Endothelial cell of umbilical vein (primary cell): ENCODE measurements at regions not wholly inside any gene's neighbourhood (a gene's known extent, or its start where the extent isn't known, plus 50 kb on each side); places are given as distances from the start of the nearest gene placed in this dataset.

Experiments used
- BruUV-seq: library from RNA; stranded (reverse); fragments of 400-500 nt; replicated peaks from 2 replicates; lab custom pipeline; 2021; lab: Mats Ljungman, UMichigan
- CTCF ChIA-PET: fragments of 300-600, 350-600 bp; sonication (Branson Sonifier 250); formaldehyde crosslinking; loops from one replicate; lab custom pipeline; 2021; ENCODE audit warnings: antibody characterized with exemption, inconsistent platforms; lab: Charles Lee
- POLR2A ChIA-PET: fragments of 300-600, 350-600 bp; sonication (Branson Sonifier 250); formaldehyde crosslinking; loops from one replicate; lab custom pipeline; 2021; ENCODE audit warnings: antibody characterized with exemption, inconsistent platforms; lab: Charles Lee
- DNase-seq: peaks from one replicate; pipeline ENCODE4 v3.0.0-alpha.2; 2011; ENCODE audit warnings: low read depth, low spot score
- FAIRE-seq: peaks from 2 replicates; lab custom pipeline; 2011; peaks lifted over from hg19 to GRCh38; lab: Jason Lieb, UNC
- H2AFZ ChIP-seq: 2 replicates; pipeline ENCODE4 v1.6.0; 2012; ENCODE audit warnings: low read depth, low read length, control low read depth, inconsistent platforms
- H3K27ac ChIP-seq: 2 replicates; pipeline ENCODE4 v1.5.1; 2011; ENCODE audit warnings: low read depth, mild to moderate bottlenecking, control low read depth, low read length, moderate library complexity; ENCODE audit not compliant: insufficient read depth
- H3K27me3 ChIP-seq, 2 experiments: 2 replicates each; pipeline versions ENCODE4 v1.6.0 to v1.6.1; 2011; ENCODE audit warnings: low read length in 2 of 2, mixed read lengths in 1 of 2; ENCODE audit not compliant: control insufficient read depth in 2 of 2, insufficient read depth in 2 of 2
- H3K36me3 ChIP-seq, 2 experiments: 2 replicates in 1 of 2; 3 replicates in 1 of 2; pipeline ENCODE4 v1.5.1; 2011; ENCODE audit warnings: low read length in 2 of 2, mild to moderate bottlenecking in 1 of 2, moderate library complexity in 1 of 2; ENCODE audit not compliant: control insufficient read depth in 2 of 2, insufficient read depth in 2 of 2; ENCODE audit errors: extremely low read depth in 1 of 2
- H3K4me1 ChIP-seq: 3 replicates; pipeline ENCODE4 v1.5.1; 2011; ENCODE audit warnings: mild to moderate bottlenecking, low read length; ENCODE audit not compliant: control insufficient read depth, insufficient read depth; ENCODE audit errors: extremely low read depth
- H3K4me2 ChIP-seq: 2 replicates; pipeline ENCODE4 v1.6.1; 2011; ENCODE audit warnings: low read length, control low read depth, mixed read lengths; ENCODE audit not compliant: insufficient read depth
- H3K4me3 ChIP-seq, 3 experiments: fragments of 200-600 bp in 1 of 3; sonication (generic), shearing (Covaris generic) in 1 of 3; replicated peaks in 1 of 3; 2 replicates each; pipeline ENCODE4 v1.5.1; 2011 to 2016; ENCODE audit warnings: control low read depth in 3 of 3, low read length in 3 of 3, mild to moderate bottlenecking in 2 of 3, inconsistent platforms in 1 of 3, low read depth in 1 of 3, moderate library complexity in 1 of 3; ENCODE audit not compliant: insufficient read depth in 1 of 3
- H3K79me2 ChIP-seq: 2 replicates; pipeline ENCODE4 v1.6.0; 2012; ENCODE audit warnings: low read length, inconsistent platforms; ENCODE audit not compliant: control insufficient read depth, insufficient read depth
- H3K9ac ChIP-seq: replicated peaks from 2 replicates; pipeline ENCODE3; 2011; ENCODE audit warnings: low read length, control low read depth; ENCODE audit not compliant: insufficient read depth; ENCODE audit errors: extremely low read depth
- H3K9me1 ChIP-seq: replicated peaks from 3 replicates; pipeline ENCODE4 v1.6.0; 2011; ENCODE audit warnings: mild to moderate bottlenecking, low read length; ENCODE audit not compliant: control insufficient read depth, insufficient read depth; ENCODE audit errors: extremely low read depth
- H3K9me3 ChIP-seq: replicated peaks from 2 replicates; pipeline ENCODE4 v1.5.1; 2012; ENCODE audit warnings: low read length, inconsistent platforms; ENCODE audit not compliant: control insufficient read depth, insufficient read depth
- H4K20me1 ChIP-seq: replicated peaks from 2 replicates; pipeline ENCODE3; 2011; ENCODE audit warnings: mild to moderate bottlenecking, low read length; ENCODE audit not compliant: control insufficient read depth, insufficient read depth; ENCODE audit errors: extremely low read depth
- CTCF ChIP-seq, 2 donors: IDR thresholded peaks; 1 replicate in 1 of 2; 2 replicates in 1 of 2; pipeline ENCODE4 v1.5.1; 2011; ENCODE audit warnings: low read length in 2 of 2, mild to moderate bottlenecking in 2 of 2, moderate library complexity in 2 of 2, control low read depth in 1 of 2, inconsistent platforms in 1 of 2, low read depth in 1 of 2; ENCODE audit not compliant: insufficient read depth in 1 of 2; ENCODE audit errors: extremely low read depth in 1 of 2
- EZH2 ChIP-seq: IDR thresholded peaks from 2 replicates; pipeline ENCODE4 v1.6.1; 2012; ENCODE audit warnings: borderline replicate concordance, low read depth, mild to moderate bottlenecking, moderate library complexity, low read length, inconsistent platforms; ENCODE audit not compliant: severe bottlenecking
- FOS ChIP-seq: IDR thresholded peaks from 2 replicates; pipeline ENCODE4 v1.6.1; 2011; ENCODE audit warnings: mild to moderate bottlenecking, low read length, moderate library complexity, borderline replicate concordance; ENCODE audit not compliant: insufficient read depth
- GATA2 ChIP-seq: IDR thresholded peaks from 2 replicates; pipeline ENCODE4 v1.7.0; 2011; ENCODE audit warnings: low read depth, mild to moderate bottlenecking, moderate library complexity, mixed read lengths, low read length; ENCODE audit not compliant: insufficient read length, insufficient read depth
- JUN ChIP-seq: IDR thresholded peaks from 2 replicates; pipeline ENCODE4 v1.6.1; 2011; ENCODE audit warnings: borderline replicate concordance, low read depth; ENCODE audit not compliant: insufficient read length, insufficient read depth
- MYC ChIP-seq: IDR thresholded peaks from one replicate; pipeline ENCODE4 v1.6.1; 2011; ENCODE audit warnings: mild to moderate bottlenecking, low read depth, low read length
- POLR2A ChIP-seq: IDR thresholded peaks from 2 replicates; pipeline ENCODE4 v1.6.1; 2012; ENCODE audit warnings: low read depth, mild to moderate bottlenecking, control low read depth, low read length
- POLR2AphosphoS5 ChIP-seq: IDR thresholded peaks from 2 replicates; pipeline ENCODE4 v1.6.1; 2012; ENCODE audit warnings: low read depth, mild to moderate bottlenecking, control low read depth, low read length, moderate library complexity; ENCODE audit not compliant: insufficient read depth
- dilution Hi-C: fragments of 300-500 bp; cut with MboI; formaldehyde crosslinking; loops from one replicate; pipeline ENCODE4 v1.15.0; 2019; ENCODE audit warnings: low sequenced_read_pairs; ENCODE audit not compliant: extremely low pct_ligation_motif_present
- intact Hi-C: fragments of 100-400 bp; cut with micrococcal nuclease; formaldehyde crosslinking; loops from one replicate; pipeline ENCODE4 v1.10.0; 2022
- TF ChIP-seq, protein P1 (sequence below): IDR thresholded peaks from 2 replicates; pipeline ENCODE4 v1.6.1; 2011; ENCODE audit not compliant: insufficient read depth, insufficient read length

- Histone ChIP-seq H3K9me3 (no peaks in the 10 kb centered on the region), H3K36me3 (no peaks in the 10 kb centered on the region), H3K9me1 (no peaks in the 10 kb centered on the region), H3K27ac (no peak overlapping the region), H3K79me2 (no peaks in the 10 kb centered on the region), H3K4me1 (no peaks in the 10 kb centered on the region), H3K9ac (no peak overlapping the region), H3K4me3 (no peak overlapping the region), H3K4me2 (no peak overlapping the region), H4K20me1 (no peaks in the 10 kb centered on the region), H2AFZ (no peak overlapping the region), H3K27me3 (no peaks in the 10 kb centered on the region)
- CTCF ChIA-PET: interaction anchor here (0.9 to 1.0 kb wide), 2 partner anchors 8 to 40 kb away, joined by 3 to 5 read pairs; no protein-coding TSS in a partner anchor
- POLR2A ChIA-PET: no interaction called here
- FAIRE-seq (no peak), DNase-seq (no peak)
- BruUV-seq: no TSS peak
- dilution Hi-C loops (no loop called here), intact Hi-C loops (no loop called here)
- TF ChIP-seq, protein P1, sequence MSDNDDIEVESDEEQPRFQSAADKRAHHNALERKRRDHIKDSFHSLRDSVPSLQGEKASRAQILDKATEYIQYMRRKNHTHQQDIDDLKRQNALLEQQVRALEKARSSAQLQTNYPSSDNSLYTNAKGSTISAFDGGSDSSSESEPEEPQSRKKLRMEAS: no peak
- TF ChIP-seq MYC (no peak), CTCF (IDR thresholded peaks at IDR 0.05; ENCODE audit: extremely low read depth in 1 of 2, insufficient read depth in 1 of 2, low read depth in 1 of 2, low read length in 2 of 2) (no peak), FOS (no peak), GATA2 (no peak), JUN (no peak), EZH2 (no peak), POLR2AphosphoS5 (no peak), POLR2A (no peak)
Observed at GRCh38 chr1:82718719-82719419, 918.1 kb downstream of the ADGRL2 start.
